Upper lobe of right lung (tissue), 1 donor: ENCODE measurements at regions not wholly inside any gene's neighbourhood (a gene's known extent, or its start where the extent isn't known, plus 50 kb on each side); places are given as distances from the start of the nearest gene placed in this dataset.

Experiments used
- ATAC-seq: fragments of 200-7000 bp; cut with Tn5 transposase; one replicate; pipeline ENCODE4 v1.9.1; 2020; ENCODE audit warnings: mild to moderate bottlenecking, moderate library complexity
- DNase-seq: peaks from one replicate; pipeline ENCODE4 v3.0.0-alpha.2; 2020
- H3K27ac ChIP-seq: fragments of 200-600 bp; one replicate; pipeline ENCODE4 v1.8.0; 2022
- H3K27me3 ChIP-seq: fragments of 200-600 bp; one replicate; pipeline ENCODE4 v1.8.0; 2022; ENCODE audit warnings: mild to moderate bottlenecking
- H3K36me3 ChIP-seq: fragments of 200-600 bp; one replicate; pipeline ENCODE4 v1.8.0; 2022
- H3K4me1 ChIP-seq: fragments of 200-600 bp; one replicate; pipeline ENCODE4 v1.8.0; 2022
- H3K4me3 ChIP-seq: fragments of 200-600 bp; one replicate; pipeline ENCODE4 v1.8.0; 2022; ENCODE audit warnings: mild to moderate bottlenecking
- H3K9me3 ChIP-seq: fragments of 200-600 bp; one replicate; pipeline ENCODE4 v1.8.0; 2022
- intact Hi-C: fragments of 100-400 bp; cut with DNase I; formaldehyde crosslinking; loops from one replicate; pipeline ENCODE4 v1.11.0; 2022
- TF ChIP-seq, protein P1 (sequence below): fragments of 200-600 bp; IDR thresholded peaks from one replicate; pipeline ENCODE4 v1.8.0; 2022; ENCODE audit warnings: antibody characterized with exemption
- donor health status: DM: no; HTN: yes; CAD: no; lungs with severe emphysema.

- ATAC-seq (no peak), DNase-seq (no peak)
- Histone ChIP-seq H3K27me3 (no peaks in the 10 kb centered on the region), H3K9me3 (no peaks in the 10 kb centered on the region), H3K4me3 (no peak overlapping the region), H3K4me1 (no peaks in the 10 kb centered on the region), H3K36me3 (no peaks in the 10 kb centered on the region), H3K27ac (no peak overlapping the region)
- intact Hi-C loops = no loop called here
- TF ChIP-seq, protein P1, sequence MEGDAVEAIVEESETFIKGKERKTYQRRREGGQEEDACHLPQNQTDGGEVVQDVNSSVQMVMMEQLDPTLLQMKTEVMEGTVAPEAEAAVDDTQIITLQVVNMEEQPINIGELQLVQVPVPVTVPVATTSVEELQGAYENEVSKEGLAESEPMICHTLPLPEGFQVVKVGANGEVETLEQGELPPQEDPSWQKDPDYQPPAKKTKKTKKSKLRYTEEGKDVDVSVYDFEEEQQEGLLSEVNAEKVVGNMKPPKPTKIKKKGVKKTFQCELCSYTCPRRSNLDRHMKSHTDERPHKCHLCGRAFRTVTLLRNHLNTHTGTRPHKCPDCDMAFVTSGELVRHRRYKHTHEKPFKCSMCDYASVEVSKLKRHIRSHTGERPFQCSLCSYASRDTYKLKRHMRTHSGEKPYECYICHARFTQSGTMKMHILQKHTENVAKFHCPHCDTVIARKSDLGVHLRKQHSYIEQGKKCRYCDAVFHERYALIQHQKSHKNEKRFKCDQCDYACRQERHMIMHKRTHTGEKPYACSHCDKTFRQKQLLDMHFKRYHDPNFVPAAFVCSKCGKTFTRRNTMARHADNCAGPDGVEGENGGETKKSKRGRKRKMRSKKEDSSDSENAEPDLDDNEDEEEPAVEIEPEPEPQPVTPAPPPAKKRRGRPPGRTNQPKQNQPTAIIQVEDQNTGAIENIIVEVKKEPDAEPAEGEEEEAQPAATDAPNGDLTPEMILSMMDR = no peak
Measured at GRCh38 chr13:37944869-37945442, 75.4 kb upstream of the TRPC4 start.

GRCh38 chr13:37944081-37944868, 74.7 kb upstream of the TRPC4 start:
- no peaks in the 10 kb centered on the region for H3K4me1 ChIP-seq
- H3K36me3 ChIP-seq = no peaks in the 10 kb centered on the region
- intact Hi-C loops = no loop called here
- no peaks in the 10 kb centered on the region for H3K27me3 ChIP-seq
- no peak for DNase-seq
- no peak overlapping the region for H3K4me3 ChIP-seq
- no peak overlapping the region for H3K27ac ChIP-seq
- TF ChIP-seq, protein P1 = no peak
- ATAC-seq = no peak
- H3K9me3 ChIP-seq = no peaks in the 10 kb centered on the region

- Histone ChIP-seq H3K4me1 (no peaks in the 10 kb centered on the region), H3K4me3 (no peak overlapping the region), H3K27ac (no peak overlapping the region), H3K27me3 (no peaks in the 10 kb centered on the region), H3K36me3 (no peaks in the 10 kb centered on the region), H3K9me3 (no peaks in the 10 kb centered on the region)
- ATAC-seq = no peak
- TF ChIP-seq, protein P1 = no peak
- intact Hi-C loops = no loop called here
- DNase-seq = no peak
Measured at GRCh38 chr13:37942929-37943328, 73.4 kb upstream of the TRPC4 start.

- Histone ChIP-seq H3K27me3 (no peaks in the 10 kb centered on the region), H3K4me3 (no peak overlapping the region), H3K9me3 (no peaks in the 10 kb centered on the region), H3K27ac (no peak overlapping the region), H3K36me3 (no peaks in the 10 kb centered on the region), H3K4me1 (no peaks in the 10 kb centered on the region)
- TF ChIP-seq, protein P1 = no peak
- intact Hi-C loops = no loop called here
- DNase-seq (no peak), ATAC-seq (no peak)
Measured at GRCh38 chr13:37934339-37935191, 65.0 kb upstream of the TRPC4 start.

DNA sequence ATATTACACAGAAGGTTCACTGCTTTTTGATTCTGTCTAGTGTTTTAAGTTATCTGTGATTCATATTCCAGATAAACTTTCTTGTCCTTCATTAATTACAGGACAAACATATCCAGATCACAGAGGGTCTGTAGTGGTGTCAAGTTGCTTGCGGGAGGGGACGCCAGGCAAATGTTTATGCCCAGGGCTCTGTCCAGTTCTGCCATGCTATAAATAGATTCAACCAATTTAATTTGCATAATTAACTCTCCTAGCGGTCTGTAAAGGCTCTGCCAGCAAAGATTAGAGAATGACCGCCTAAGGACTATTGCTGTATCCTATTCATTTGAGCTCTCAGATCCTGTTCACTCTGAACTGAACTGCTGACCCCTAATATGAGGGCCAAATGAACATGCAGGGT, 59.7 kb upstream of the TRPC4 start:
- H3K36me3 ChIP-seq = no peaks in the 10 kb centered on the region
- intact Hi-C loops = no loop called here
- TF ChIP-seq, protein P1 = no peak
- no peaks in the 10 kb centered on the region for H3K9me3 ChIP-seq
- no peak overlapping the region for H3K27ac ChIP-seq
- DNase-seq = no peak
- H3K4me1 ChIP-seq = no peaks in the 10 kb centered on the region
- H3K27me3 ChIP-seq = no peaks in the 10 kb centered on the region
- no peak overlapping the region for H3K4me3 ChIP-seq
- ATAC-seq = no peak
